Gastrocnemius medialis (tissue), 4 donors: ENCODE measurements at regions not wholly inside any gene's neighbourhood (a gene's known extent, or its start where the extent isn't known, plus 50 kb on each side); places are given as distances from the start of the nearest gene placed in this dataset.
"Not testable (repeated sequence)": the region's sequence is repeated elsewhere in the genome, so short reads cannot be mapped to it uniquely, and the experiment has no call there.

ENCODE experiments used
- ATAC-seq, 2 donors: fragments of 150-250 bp; one replicate each; pipeline ENCODE4 v1.9.1; 2016
- DNase-seq, 2 donors: peaks; one replicate each; pipeline ENCODE4 v3.0.0-alpha.2; 2019
- H3K27ac ChIP-seq, 4 donors: fragments of 200-600 bp; sonication (generic); 1 replicate in 1 of 4; 2 replicates in 3 of 4; pipeline ENCODE4 v1.5.1; 2016 to 2018; ENCODE audit warnings: mild to moderate bottlenecking in 2 of 4, moderate library complexity in 1 of 4
- H3K27me3 ChIP-seq, 3 donors: fragments of 200-600 bp; sonication (generic) in 2 of 3; 1 replicate in 1 of 3; 2 replicates in 2 of 3; pipeline versions ENCODE4 v1.5.1 to v1.6.0; 2016 to 2019; ENCODE audit warnings: mild to moderate bottlenecking in 1 of 3, moderate library complexity in 1 of 3
- H3K36me3 ChIP-seq, 2 donors: fragments of 200-600 bp; sonication (generic) in 1 of 2; one replicate each; pipeline ENCODE4 v1.5.1; 2017 to 2018
- H3K4me1 ChIP-seq, 2 donors: fragments of 200-600 bp; sonication (generic) in 1 of 2; one replicate each; pipeline ENCODE4 v1.5.1; 2016 to 2017; ENCODE audit warnings: mild to moderate bottlenecking in 2 of 2
- H3K4me3 ChIP-seq, 4 donors: fragments of 200-600 bp; sonication (generic) in 3 of 4; 1 replicate in 1 of 4; 2 replicates in 3 of 4; pipeline ENCODE4 v1.5.1; 2016 to 2019; ENCODE audit warnings: mild to moderate bottlenecking in 2 of 4
- H3K9me3 ChIP-seq, 3 donors: fragments of 200-600 bp; sonication (generic) in 2 of 3; 1 replicate in 1 of 3; 2 replicates in 2 of 3; pipeline ENCODE4 v1.5.1; 2016 to 2019
- CTCF ChIP-seq, 5 experiments: fragments of 450-650 bp in 3 of 5; fragments of 200-600 bp in 2 of 5; sonication (generic) in 2 of 5; IDR thresholded peaks in 4 of 5; conservative IDR thresholded peaks in 1 of 5; 1 replicate in 4 of 5; 2 replicates in 1 of 5; pipeline ENCODE4 v1.5.1; 2016 to 2019; ENCODE audit warnings: antibody characterized with exemption in 5 of 5, mild to moderate bottlenecking in 3 of 5, moderate library complexity in 3 of 5
- POLR2A ChIP-seq, 2 donors: fragments of 450-650 bp; IDR thresholded peaks; one replicate each; pipeline ENCODE4 v1.6.1; 2017; ENCODE audit warnings: antibody characterized with exemption in 2 of 2, mild to moderate bottlenecking in 2 of 2, moderate library complexity in 2 of 2
- in situ Hi-C, 4 donors: fragments of 200-750 bp; cut with MboI; loops; one replicate each; pipeline versions ENCODE4 v1.15.0 to v1.8.0; 2017; ENCODE audit warnings: low sequenced_read_pairs in 4 of 4
- intact Hi-C: fragments of 100-400 bp; cut with DNase I; formaldehyde crosslinking; loops from one replicate; pipeline ENCODE4 v1.15.1; 2023; ENCODE audit warnings: low total_unique reads

GRCh38 chr10:28906011-28906411, 228.7 kb downstream of the BAMBI start:
- no peak overlapping the region for H3K27ac ChIP-seq
- no peak for TF ChIP-seq POLR2A (IDR thresholded peaks at IDR 0.05)
- no peak for TF ChIP-seq CTCF (IDR thresholded peaks at IDR 0.05 in 4 of 5, conservative IDR thresholded peaks at IDR 0.05 in 1 of 5)
- in situ Hi-C loops, result no loop called here
- H3K4me3 ChIP-seq, result no peak overlapping the region
- H3K9me3 ChIP-seq, result no peaks in the 10 kb centered on the region
- no peak for ATAC-seq
- H3K4me1 ChIP-seq, result no peaks in the 10 kb centered on the region
- no peaks in the 10 kb centered on the region for H3K36me3 ChIP-seq
- H3K27me3 ChIP-seq, result no peaks in the 10 kb centered on the region
- DNase-seq, result no peak
- intact Hi-C loops, result no loop called here

GRCh38 chr10:28906415-28906814, 229.1 kb downstream of the BAMBI start:
- no peak for ATAC-seq
- no peaks in the 10 kb centered on the region for H3K4me1 ChIP-seq
- in situ Hi-C loops, result no loop called here
- no peaks in the 10 kb centered on the region for H3K27me3 ChIP-seq
- DNase-seq, result no peak
- H3K4me3 ChIP-seq, result no peak overlapping the region
- no peak overlapping the region for H3K27ac ChIP-seq
- H3K9me3 ChIP-seq, result no peaks in the 10 kb centered on the region
- TF ChIP-seq POLR2A (IDR thresholded peaks at IDR 0.05), result no peak
- no peak for TF ChIP-seq CTCF (IDR thresholded peaks at IDR 0.05 in 4 of 5, conservative IDR thresholded peaks at IDR 0.05 in 1 of 5)
- H3K36me3 ChIP-seq, result no peaks in the 10 kb centered on the region
- intact Hi-C loops, result no loop called here

GRCh38 chr10:28906934-28907333, 229.6 kb downstream of the BAMBI start:
- no peak for TF ChIP-seq CTCF (IDR thresholded peaks at IDR 0.05 in 4 of 5, conservative IDR thresholded peaks at IDR 0.05 in 1 of 5)
- no peak for TF ChIP-seq POLR2A (IDR thresholded peaks at IDR 0.05)
- DNase-seq, result no peak

GRCh38 chr10:28909875-28910274, 232.6 kb downstream of the BAMBI start:
- Histone ChIP-seq H3K4me1 (no peaks in the 10 kb centered on the region), H3K9me3 (no peaks in the 10 kb centered on the region), H3K36me3 (no peaks in the 10 kb centered on the region), H3K27ac (no peak overlapping the region), H3K4me3 (no peak overlapping the region), H3K27me3 (no peaks in the 10 kb centered on the region)
- in situ Hi-C loops, result no loop called here
- intact Hi-C loops, result no loop called here
- no peak for TF ChIP-seq POLR2A (IDR thresholded peaks at IDR 0.05)
- TF ChIP-seq CTCF (IDR thresholded peaks at IDR 0.05 in 4 of 5, conservative IDR thresholded peaks at IDR 0.05 in 1 of 5), result no peak
- DNase-seq (no peak), ATAC-seq (no peak)

More at GRCh38 chr10:28906934-28907333, 229.6 kb downstream of the BAMBI start:
- H3K27ac ChIP-seq, result no peak overlapping the region
- no peaks in the 10 kb centered on the region for H3K9me3 ChIP-seq
- no peaks in the 10 kb centered on the region for H3K27me3 ChIP-seq
- no peaks in the 10 kb centered on the region for H3K36me3 ChIP-seq
- intact Hi-C loops, result no loop called here
- H3K4me3 ChIP-seq, result no peak overlapping the region
- in situ Hi-C loops, result no loop called here
- no peaks in the 10 kb centered on the region for H3K4me1 ChIP-seq
- no peak for ATAC-seq

- intact Hi-C loops (no loop called here), in situ Hi-C loops (no loop called here)
- Histone ChIP-seq H3K4me1 (no peaks in the 10 kb centered on the region), H3K4me3 (no peak overlapping the region), H3K27me3 (no peaks in the 10 kb centered on the region), H3K9me3 (no peaks in the 10 kb centered on the region), H3K27ac (no peak overlapping the region), H3K36me3 (no peaks in the 10 kb centered on the region)
- DNase-seq (no peak), ATAC-seq (no peak)
- no peak for TF ChIP-seq POLR2A (IDR thresholded peaks at IDR 0.05)
- TF ChIP-seq CTCF (IDR thresholded peaks at IDR 0.05 in 4 of 5, conservative IDR thresholded peaks at IDR 0.05 in 1 of 5), result no peak
Measured at GRCh38 chr10:28910956-28911355, 233.6 kb downstream of the BAMBI start.

GRCh38 chr10:28911511-28911910, 234.2 kb downstream of the BAMBI start:
- H3K4me3 ChIP-seq, H3K36me3 ChIP-seq, intact Hi-C loops, DNase-seq, ATAC-seq, H3K9me3 ChIP-seq, in situ Hi-C loops, H3K27ac ChIP-seq, H3K27me3 ChIP-seq, H3K4me1 ChIP-seq: not testable (repeated sequence)
